T-cell (primary cell): ENCODE measurements at regions not wholly inside any gene's neighbourhood (a gene's known extent, or its start where the extent isn't known, plus 50 kb on each side); places are given as distances from the start of the nearest gene placed in this dataset.

Experiments
- ATAC-seq, 4 experiments: fragments of 200-7000 bp in 3 of 4; fragments of 150-1000 bp in 1 of 4; cut with Tn5 transposase; replicated peaks in 1 of 4; 1 replicate in 3 of 4; 2 replicates in 1 of 4; pipeline ENCODE4 v1.10.0; 2021; ENCODE audit warnings: moderate library complexity in 3 of 4, mild to moderate bottlenecking in 2 of 4, moderate number of reproducible peaks in 1 of 4
- CTCF ChIA-PET, 2 donors: fragments of 300-600 bp; sonication (Branson Sonifier 250); formaldehyde crosslinking; loops; one replicate each; lab custom pipeline; 2022; ENCODE audit warnings: antibody characterized with exemption in 2 of 2; lab: Charles Lee
- POLR2A ChIA-PET, 2 donors: fragments of 300-600 bp; sonication (Branson Sonifier 250); formaldehyde crosslinking; loops; one replicate each; lab custom pipeline; 2022; ENCODE audit warnings: antibody characterized with exemption in 2 of 2; lab: Charles Lee
- DNase-seq, 35 experiments: peaks; one replicate each; pipeline versions ENCODE4 v3.0.0 to v3.0.0-alpha.2; 2013 to 2023
- H3K27ac ChIP-seq: one replicate; pipeline ENCODE4 v1.5.1; 2013; ENCODE audit warnings: low read length
- H3K27me3 ChIP-seq, 2 experiments: replicated peaks in 1 of 2; 1 replicate in 1 of 2; 2 replicates in 1 of 2; pipeline versions ENCODE4 v1.6.1 to v1.7.0; 2013; ENCODE audit warnings: low read length in 1 of 2, mixed read lengths in 1 of 2; ENCODE audit not compliant: control insufficient read depth in 2 of 2, insufficient read depth in 2 of 2; ENCODE audit errors: extremely low read depth in 1 of 2
- H3K36me3 ChIP-seq, 2 donors: 1 replicate in 1 of 2; 2 replicates in 1 of 2; pipeline versions ENCODE4 v1.6.1 to v1.7.0; 2013; ENCODE audit warnings: low read length in 1 of 2; ENCODE audit not compliant: control insufficient read depth in 2 of 2, insufficient read depth in 1 of 2; ENCODE audit errors: extremely low read depth in 1 of 2
- H3K4me1 ChIP-seq, 2 experiments: 1 replicate in 1 of 2; 2 replicates in 1 of 2; pipeline versions ENCODE4 v1.6.1 to v1.7.0; 2013; ENCODE audit warnings: low read length in 2 of 2, mixed read lengths in 1 of 2; ENCODE audit not compliant: insufficient read depth in 2 of 2, control insufficient read depth in 1 of 2; ENCODE audit errors: extremely low read depth in 1 of 2
- H3K4me3 ChIP-seq, 2 donors: 1 replicate in 1 of 2; 2 replicates in 1 of 2; pipeline versions ENCODE4 v1.5.1 to v1.7.0; 2013; ENCODE audit warnings: mild to moderate bottlenecking in 2 of 2, low read length in 1 of 2, moderate library complexity in 1 of 2; ENCODE audit not compliant: control insufficient read depth in 1 of 2; ENCODE audit errors: extremely low read depth in 1 of 2
- H3K9me3 ChIP-seq: 2 replicates; pipeline ENCODE4 v1.7.0; 2013
- H3K27ac Mint-ChIP-seq, 2 donors: one replicate each; pipeline ENCODE4 v1.8.0; 2020 to 2021; ENCODE audit warnings: mild to moderate bottlenecking in 2 of 2, mixed read lengths in 2 of 2
- H3K27me3 Mint-ChIP-seq, 2 donors: one replicate each; pipeline ENCODE4 v1.8.0; 2021 to 2022; ENCODE audit warnings: mixed read lengths in 2 of 2
- H3K36me3 Mint-ChIP-seq: one replicate; pipeline ENCODE4 v1.8.0; 2021; ENCODE audit warnings: mixed read lengths
- H3K4me1 Mint-ChIP-seq, 3 donors: one replicate each; pipeline ENCODE4 v1.8.0; 2020 to 2022; ENCODE audit warnings: mixed read lengths in 3 of 3, mild to moderate bottlenecking in 1 of 3
- H3K4me3 Mint-ChIP-seq, 3 donors: one replicate each; pipeline ENCODE4 v1.8.0; 2020 to 2022; ENCODE audit warnings: mild to moderate bottlenecking in 3 of 3, mixed read lengths in 3 of 3, moderate library complexity in 3 of 3
- H3K9me3 Mint-ChIP-seq, 3 donors: one replicate each; pipeline ENCODE4 v1.8.0; 2020 to 2022; ENCODE audit warnings: mixed read lengths in 3 of 3
- WGBS: methylation state at CpG from one replicate; pipeline ENCODE4 v1.1.5; 2013; ENCODE audit warnings: missing lambda C conversion rate; ENCODE audit not compliant: insufficient coverage; 5-methylcytosine and 5-hydroxymethylcytosine counted together

DNA sequence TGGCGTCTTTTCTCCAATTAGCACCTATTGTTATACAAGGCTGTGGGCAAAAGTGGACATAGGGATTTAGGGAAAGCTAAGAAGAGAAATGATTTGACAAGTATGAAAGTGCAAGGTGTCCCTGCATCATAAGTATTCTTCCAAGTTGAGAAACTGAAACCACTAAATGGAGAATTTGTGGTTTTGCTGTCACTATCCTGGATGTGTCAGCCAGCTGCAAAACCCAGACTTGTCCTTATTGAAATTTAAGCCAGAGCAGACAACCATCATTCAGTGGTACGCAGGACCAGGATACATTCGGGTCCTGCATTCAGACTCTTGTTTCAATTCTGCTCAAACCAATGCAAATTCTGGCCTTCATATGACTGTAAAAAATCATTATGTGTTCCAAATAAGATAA is 384.8 kb upstream of the TGFBR2 start:
- no peaks in the 10 kb centered on the region for H3K27me3 Mint-ChIP-seq
- Histone ChIP-seq H3K27me3 (no peaks in the 10 kb centered on the region), H3K27ac (no peak overlapping the region), H3K36me3 (no peaks in the 10 kb centered on the region), H3K4me1 (no peaks in the 10 kb centered on the region), H3K9me3 (no peaks in the 10 kb centered on the region), H3K4me3 (no peak overlapping the region)
- peaks cover 0 to 5% (median 0%) of the 10 kb centered on the region in 3 donors for H3K9me3 Mint-ChIP-seq
- no peak overlapping the region for H3K27ac Mint-ChIP-seq
- ChIA-PET POLR2A (no interaction called here), CTCF (interaction anchor here in 1 of 2 donors (1.0 kb wide), 1 partner anchor 24 kb away, joined by 3 read pairs; no protein-coding TSS in a partner anchor)
- no peak overlapping the region for H3K4me3 Mint-ChIP-seq
- no peak for ATAC-seq
- no peaks in the 10 kb centered on the region for H3K36me3 Mint-ChIP-seq
- DNase-seq = no peak
- no CpG with 5 or more reads among the region's 3 CpGs for WGBS
- H3K4me1 Mint-ChIP-seq = peaks cover 4 to 16% (median 8%) of the 10 kb centered on the region in 3 donors

DNA sequence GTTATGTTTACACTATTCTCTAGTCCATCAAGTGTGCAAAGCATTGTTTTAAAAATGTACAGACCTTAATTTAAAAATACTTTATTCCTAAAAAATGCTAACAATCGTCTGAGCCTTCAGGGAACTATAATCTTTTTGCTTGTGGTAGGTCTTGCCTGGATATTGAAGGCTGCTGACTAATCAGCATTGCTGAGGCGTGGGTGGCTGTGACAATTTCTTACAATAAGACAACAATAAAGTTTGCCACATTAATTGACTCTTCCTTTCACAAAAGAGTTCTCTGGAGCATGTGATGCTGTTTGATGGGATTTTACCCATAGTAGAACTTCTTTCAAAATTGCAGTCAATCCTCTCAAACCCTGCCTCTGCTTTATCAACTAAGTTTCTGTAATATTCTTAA is 384.0 kb upstream of the TGFBR2 start:
- Mint-ChIP-seq H3K4me1 (peaks cover 7 to 20% (median 11%) of the 10 kb centered on the region in 3 donors), H3K27me3 (no peaks in the 10 kb centered on the region), H3K36me3 (no peaks in the 10 kb centered on the region), H3K4me3 (no peak overlapping the region), H3K27ac (no peak overlapping the region), H3K9me3 (peaks cover 0 to 4% (median 0%) of the 10 kb centered on the region in 3 donors)
- Histone ChIP-seq H3K4me3 (no peak overlapping the region), H3K27ac (no peak overlapping the region), H3K4me1 (peaks cover 0 to 1% of the 10 kb centered on the region in 2 experiments), H3K36me3 (no peaks in the 10 kb centered on the region), H3K9me3 (no peaks in the 10 kb centered on the region), H3K27me3 (no peaks in the 10 kb centered on the region)
- POLR2A ChIA-PET = interaction anchor here in 1 of 2 donors (0.6 kb wide), 1 partner anchor 12 kb away, joined by 4 read pairs; no protein-coding TSS in a partner anchor
- ATAC-seq (no peak), DNase-seq (no peak)
- CTCF ChIA-PET = no interaction called here
- no CpG with 5 or more reads among the region's 2 CpGs for WGBS

DNA sequence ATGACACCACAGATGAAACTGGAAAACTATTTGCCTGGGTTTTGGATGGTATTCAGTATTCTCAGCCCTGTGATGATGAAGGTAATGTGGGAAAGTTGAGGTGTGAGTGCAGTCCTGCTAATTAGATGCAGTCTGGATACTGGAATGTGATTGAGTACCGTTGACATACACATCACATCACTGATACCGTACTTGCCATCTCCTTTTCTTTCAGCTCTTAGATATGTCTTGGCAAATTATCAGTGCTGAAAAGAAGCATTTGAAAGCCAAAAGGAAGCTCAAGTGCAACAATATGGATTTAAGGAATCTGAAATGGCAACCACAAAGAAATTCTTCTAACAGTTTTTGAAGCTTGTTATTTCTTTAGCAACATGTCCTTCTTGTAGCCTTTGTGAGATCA is 381.4 kb upstream of the TGFBR2 start:
- no peak overlapping the region for H3K4me3 Mint-ChIP-seq
- no peak for ATAC-seq
- H3K4me1 Mint-ChIP-seq = peaks cover 15 to 31% (median 22%) of the 10 kb centered on the region in 3 donors
- H3K27me3 ChIP-seq = no peaks in the 10 kb centered on the region
- H3K4me3 ChIP-seq = no peak overlapping the region
- H3K27ac Mint-ChIP-seq = no peak overlapping the region
- H3K27ac ChIP-seq = no peak overlapping the region
- CTCF ChIA-PET = no interaction called here
- no peaks in the 10 kb centered on the region for H3K36me3 Mint-ChIP-seq
- peaks cover 0 to 7% of the 10 kb centered on the region in 2 experiments for H3K4me1 ChIP-seq
- no peak for DNase-seq
- no peaks in the 10 kb centered on the region for H3K27me3 Mint-ChIP-seq
- H3K36me3 ChIP-seq = no peaks in the 10 kb centered on the region
- no peaks in the 10 kb centered on the region for H3K9me3 Mint-ChIP-seq
- no peaks in the 10 kb centered on the region for H3K9me3 ChIP-seq
- POLR2A ChIA-PET = no interaction called here
- WGBS = no CpG with 5 or more reads among the region's 2 CpGs

DNA sequence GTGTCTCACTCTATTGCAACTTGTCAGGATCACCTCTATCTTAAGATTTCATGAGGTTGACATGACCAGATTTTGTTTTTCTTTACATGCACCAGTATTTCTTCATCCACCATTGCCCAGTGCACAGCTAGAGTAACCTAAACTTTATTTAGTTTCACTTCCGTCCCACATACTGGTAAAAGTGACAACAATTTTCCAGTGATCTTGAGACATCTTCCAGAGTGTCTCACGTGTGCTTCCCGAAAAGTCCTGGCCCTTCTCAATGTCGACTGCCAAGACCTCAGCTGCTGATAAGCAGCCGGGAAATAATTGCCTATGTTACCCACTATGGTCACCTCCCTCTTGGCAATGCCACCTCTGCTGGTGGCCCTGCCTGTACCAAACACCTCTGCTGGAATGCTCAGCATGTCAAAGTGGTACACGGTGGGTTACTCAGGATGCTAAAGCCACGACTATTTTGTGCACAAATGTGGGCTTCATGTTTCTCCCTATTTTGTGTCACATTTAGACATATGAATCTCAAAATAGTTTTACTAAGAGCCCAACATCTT is 379.7 kb upstream of the TGFBR2 start:
- Histone ChIP-seq H3K4me3 (no peak overlapping the region), H3K27ac (no peak overlapping the region), H3K36me3 (no peaks in the 10 kb centered on the region), H3K4me1 (peaks cover 0 to 7% of the 10 kb centered on the region in 2 experiments), H3K27me3 (no peaks in the 10 kb centered on the region), H3K9me3 (no peaks in the 10 kb centered on the region)
- WGBS = 92% methylated on average over 5 of the region's 7 CpGs
- ATAC-seq = no peak
- no peaks in the 10 kb centered on the region for H3K27me3 Mint-ChIP-seq
- H3K27ac Mint-ChIP-seq = no peak overlapping the region
- ChIA-PET CTCF (interaction anchor here in 1 of 2 donors (0.7 kb wide), 1 partner anchor 29 kb away, joined by 3 read pairs; no protein-coding TSS in a partner anchor), POLR2A (no interaction called here)
- H3K4me1 Mint-ChIP-seq = peaks cover 11 to 25% (median 15%) of the 10 kb centered on the region in 3 donors
- H3K4me3 Mint-ChIP-seq = no peak overlapping the region
- DNase-seq = no peak
- no peaks in the 10 kb centered on the region for H3K36me3 Mint-ChIP-seq
- no peaks in the 10 kb centered on the region for H3K9me3 Mint-ChIP-seq

DNA sequence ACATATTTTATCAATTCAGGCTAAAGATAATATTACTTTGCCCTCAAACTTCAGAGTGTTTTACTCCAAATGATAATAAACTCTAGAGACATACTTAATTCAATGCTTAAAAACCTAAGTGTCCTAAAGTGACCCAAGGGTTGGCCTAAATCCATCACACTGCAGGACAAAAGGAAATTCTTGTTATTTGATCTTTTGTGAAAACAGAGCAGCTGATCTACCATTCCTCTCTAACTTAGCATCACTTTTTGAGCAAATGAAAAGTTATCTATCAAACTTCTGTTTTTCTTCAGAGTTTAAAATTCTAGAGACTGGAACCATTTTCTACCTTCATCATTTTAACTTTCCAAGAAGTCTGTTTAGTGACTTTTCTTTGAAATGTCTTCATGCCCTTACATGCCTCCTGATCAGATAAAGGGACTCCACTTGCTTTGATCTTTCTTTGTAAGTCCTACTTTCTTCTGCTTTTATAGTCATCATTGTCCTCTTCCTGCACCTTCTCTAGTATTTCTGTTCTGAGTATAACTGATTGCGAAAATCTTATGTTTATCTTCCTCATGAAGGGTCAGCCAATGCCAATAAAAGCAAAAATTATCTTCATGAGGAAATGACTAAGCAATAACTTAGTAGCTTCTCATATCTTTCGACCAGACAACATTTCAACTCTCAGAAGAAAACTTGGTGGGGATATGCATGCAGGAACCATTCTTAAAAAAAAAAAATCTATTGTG is 378.7 kb upstream of the TGFBR2 start:
- POLR2A ChIA-PET = no interaction called here

DNA sequence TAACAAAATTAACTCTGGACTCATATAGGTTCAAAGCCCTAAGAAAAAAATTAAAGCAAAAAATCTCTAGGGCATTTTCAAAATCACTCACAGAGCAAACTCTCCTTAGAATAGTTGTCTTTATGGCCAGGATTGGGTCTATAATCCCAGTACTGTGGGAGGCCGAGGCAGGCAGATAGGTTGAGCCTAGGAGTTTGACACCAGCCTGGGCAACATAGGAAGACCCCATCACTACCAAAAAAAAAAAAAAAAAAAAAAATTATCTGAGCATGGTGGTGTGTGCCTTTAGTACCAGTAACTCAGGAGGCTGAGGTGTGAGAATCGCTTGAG is 378.1 kb upstream of the TGFBR2 start:
- DNase-seq = no peak
- ChIA-PET CTCF (no interaction called here), POLR2A (no interaction called here)
- Histone ChIP-seq H3K36me3 (no peaks in the 10 kb centered on the region), H3K9me3 (no peaks in the 10 kb centered on the region), H3K27me3 (no peaks in the 10 kb centered on the region), H3K4me1 (peaks cover 0 to 7% of the 10 kb centered on the region in 2 experiments), H3K4me3 (no peak overlapping the region), H3K27ac (no peak overlapping the region)
- Mint-ChIP-seq H3K4me3 (peak overlapping the region in 1 of 3 donors; percentile 12), H3K27me3 (no peaks in the 10 kb centered on the region), H3K9me3 (no peaks in the 10 kb centered on the region), H3K4me1 (peaks cover 11 to 21% (median 14%) of the 10 kb centered on the region in 3 donors), H3K36me3 (no peaks in the 10 kb centered on the region), H3K27ac (peak overlapping the region in 1 of 2 donors; percentile 14)
- ATAC-seq = no peak
- no CpG with 5 or more reads among the region's 2 CpGs for WGBS

More for the DNA sequence above, 378.7 kb upstream of the TGFBR2 start:
- Histone ChIP-seq H3K4me1 (peaks cover 0 to 7% of the 10 kb centered on the region in 2 experiments), H3K9me3 (no peaks in the 10 kb centered on the region), H3K36me3 (no peaks in the 10 kb centered on the region), H3K27ac (no peak overlapping the region), H3K27me3 (no peaks in the 10 kb centered on the region), H3K4me3 (no peak overlapping the region)
- H3K4me1 Mint-ChIP-seq = peaks cover 11 to 25% (median 14%) of the 10 kb centered on the region in 3 donors
- H3K9me3 Mint-ChIP-seq = no peaks in the 10 kb centered on the region
- ATAC-seq (peak in 2 of 4 experiments; percentile 43 to 44), DNase-seq (no peak)
- H3K27me3 Mint-ChIP-seq = no peaks in the 10 kb centered on the region
- H3K36me3 Mint-ChIP-seq = no peaks in the 10 kb centered on the region
- peak overlapping the region in 1 of 3 donors; percentile 12 for H3K4me3 Mint-ChIP-seq
- CTCF ChIA-PET = no interaction called here
- no CpG with 5 or more reads among the region's 2 CpGs for WGBS
- H3K27ac Mint-ChIP-seq = peak overlapping the region; percentile 9 to 14
